Midbrain (tissue), 1 donor: ENCODE measurements at regions not wholly inside any gene's neighbourhood (a gene's known extent, or its start where the extent isn't known, plus 50 kb on each side); places are given as distances from the start of the nearest gene placed in this dataset.

ENCODE experiments used
- DNase-seq: peaks from one replicate; lab custom pipeline; 2025; lab: John Stamatoyannopoulos, UW

- DNase-seq: no peak
These were observed 1209.6 kb downstream of the ZPLD1 start for GRCh38 chr3:103644450-103644849.

GRCh38 chr3:103653996-103654395 lies 1219.2 kb downstream of the ZPLD1 start:
- no peak for DNase-seq

- DNase-seq: no peak
These were observed 1222.9 kb downstream of the ZPLD1 start for GRCh38 chr3:103657756-103658155.

- no peak for DNase-seq
These were observed 1226.0 kb downstream of the ZPLD1 start for GRCh38 chr3:103660810-103661209.

GRCh38 chr3:103662591-103662990 lies 1227.8 kb downstream of the ZPLD1 start:
- no peak for DNase-seq

- no peak for DNase-seq
These were observed 1237.5 kb downstream of the ZPLD1 start for GRCh38 chr3:103672346-103672745.

- no peak for DNase-seq
These were observed 1250.1 kb downstream of the ZPLD1 start for GRCh38 chr3:103684904-103685303.

- no peak for DNase-seq
These were observed 1251.1 kb downstream of the ZPLD1 start for GRCh38 chr3:103685939-103686338.

- DNase-seq: no peak
These were observed 1255.7 kb downstream of the ZPLD1 start for GRCh38 chr3:103690536-103690935.

- no peak for DNase-seq
These were observed 1259.0 kb downstream of the ZPLD1 start for GRCh38 chr3:103693831-103694230.

GRCh38 chr3:103698646-103699045 lies 1263.8 kb downstream of the ZPLD1 start:
- DNase-seq: no peak

GRCh38 chr3:103699228-103699627 lies 1264.4 kb downstream of the ZPLD1 start:
- DNase-seq: no peak

GRCh38 chr3:103705641-103706040 lies 1270.8 kb downstream of the ZPLD1 start:
- DNase-seq: no peak

GRCh38 chr3:103706671-103707070 lies 1271.9 kb downstream of the ZPLD1 start:
- DNase-seq: no peak

- no peak for DNase-seq
These were observed 1276.9 kb downstream of the ZPLD1 start for GRCh38 chr3:103711670-103712069.

- DNase-seq: no peak
These were observed 1277.6 kb downstream of the ZPLD1 start for GRCh38 chr3:103712320-103713008.

- DNase-seq: no peak
These were observed 1294.7 kb downstream of the ZPLD1 start for GRCh38 chr3:103729547-103729946.

- no peak for DNase-seq
These were observed 1295.9 kb downstream of the ZPLD1 start for GRCh38 chr3:103730744-103731143.

- no peak for DNase-seq
These were observed 1318.2 kb downstream of the ZPLD1 start for GRCh38 chr3:103752986-103753385.

- no peak for DNase-seq
These were observed 1332.8 kb downstream of the ZPLD1 start for GRCh38 chr3:103767635-103768034.

GRCh38 chr3:103785017-103785416 lies 1350.2 kb downstream of the ZPLD1 start:
- no peak for DNase-seq

GRCh38 chr3:103785537-103785936 lies 1350.7 kb downstream of the ZPLD1 start:
- no peak for DNase-seq

- no peak for DNase-seq
These were observed 1351.5 kb downstream of the ZPLD1 start for GRCh38 chr3:103786296-103786695.

- no peak for DNase-seq
These were observed 1352.5 kb downstream of the ZPLD1 start for GRCh38 chr3:103787164-103787871.
